ENCODE measurements at regions not wholly inside any gene's neighbourhood (a gene's known extent, or its start where the extent isn't known, plus 50 kb on each side); places are given as distances from the start of the nearest gene placed in this dataset.

- no peak for TF ChIP-seq POLR2A (IDR thresholded peaks at IDR 0.05)
- TF ChIP-seq CTCF (IDR thresholded peaks at IDR 0.05) = no peak
Measured at GRCh38 chr10:44539178-44539577, 154.3 kb upstream of the CXCL12 start.

Measured in thyroid gland (tissue), 4 donors.